GM12801 (cell line): ENCODE measurements at regions not wholly inside any gene's neighbourhood (a gene's known extent, or its start where the extent isn't known, plus 50 kb on each side); places are given as distances from the start of the nearest gene placed in this dataset.

Experiments
- TF ChIP-seq, protein P1 (sequence below): IDR thresholded peaks from one replicate; pipeline ENCODE4 v1.5.1; 2011; ENCODE audit warnings: control low read depth; ENCODE audit not compliant: insufficient read length; ENCODE audit errors: extremely low read depth

GRCh38 chr20:52654567-52654966, 317.6 kb upstream of the TSHZ2 start:
- TF ChIP-seq, protein P1, sequence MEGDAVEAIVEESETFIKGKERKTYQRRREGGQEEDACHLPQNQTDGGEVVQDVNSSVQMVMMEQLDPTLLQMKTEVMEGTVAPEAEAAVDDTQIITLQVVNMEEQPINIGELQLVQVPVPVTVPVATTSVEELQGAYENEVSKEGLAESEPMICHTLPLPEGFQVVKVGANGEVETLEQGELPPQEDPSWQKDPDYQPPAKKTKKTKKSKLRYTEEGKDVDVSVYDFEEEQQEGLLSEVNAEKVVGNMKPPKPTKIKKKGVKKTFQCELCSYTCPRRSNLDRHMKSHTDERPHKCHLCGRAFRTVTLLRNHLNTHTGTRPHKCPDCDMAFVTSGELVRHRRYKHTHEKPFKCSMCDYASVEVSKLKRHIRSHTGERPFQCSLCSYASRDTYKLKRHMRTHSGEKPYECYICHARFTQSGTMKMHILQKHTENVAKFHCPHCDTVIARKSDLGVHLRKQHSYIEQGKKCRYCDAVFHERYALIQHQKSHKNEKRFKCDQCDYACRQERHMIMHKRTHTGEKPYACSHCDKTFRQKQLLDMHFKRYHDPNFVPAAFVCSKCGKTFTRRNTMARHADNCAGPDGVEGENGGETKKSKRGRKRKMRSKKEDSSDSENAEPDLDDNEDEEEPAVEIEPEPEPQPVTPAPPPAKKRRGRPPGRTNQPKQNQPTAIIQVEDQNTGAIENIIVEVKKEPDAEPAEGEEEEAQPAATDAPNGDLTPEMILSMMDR: no peak

GRCh38 chr20:52652271-52652670, 319.9 kb upstream of the TSHZ2 start:
- TF ChIP-seq, protein P1: no peak

GRCh38 chr20:52649727-52650126, 322.4 kb upstream of the TSHZ2 start:
- TF ChIP-seq, protein P1: no peak

DNA sequence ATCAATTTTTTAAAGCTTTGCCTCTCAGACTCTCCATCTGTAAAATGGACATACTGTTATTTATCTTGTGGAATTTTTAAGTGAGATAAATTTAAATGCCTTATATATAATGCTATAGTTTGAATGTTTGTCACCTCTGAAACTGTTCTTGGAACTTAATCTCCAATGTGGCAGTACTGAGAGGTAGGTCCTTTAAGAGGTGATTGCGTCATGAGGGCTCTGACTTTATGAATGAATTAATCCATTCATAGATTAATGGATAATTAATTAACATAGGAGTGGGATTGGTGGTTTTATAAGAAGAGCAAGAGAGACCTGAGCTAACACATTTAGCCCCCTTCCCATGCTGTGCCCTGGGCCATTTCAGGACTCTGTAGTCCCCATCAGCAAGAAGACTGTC, 326.3 kb upstream of the TSHZ2 start:
- TF ChIP-seq, protein P1: no peak

GRCh38 chr20:52643034-52643433, 329.1 kb upstream of the TSHZ2 start:
- TF ChIP-seq, protein P1: no peak

DNA sequence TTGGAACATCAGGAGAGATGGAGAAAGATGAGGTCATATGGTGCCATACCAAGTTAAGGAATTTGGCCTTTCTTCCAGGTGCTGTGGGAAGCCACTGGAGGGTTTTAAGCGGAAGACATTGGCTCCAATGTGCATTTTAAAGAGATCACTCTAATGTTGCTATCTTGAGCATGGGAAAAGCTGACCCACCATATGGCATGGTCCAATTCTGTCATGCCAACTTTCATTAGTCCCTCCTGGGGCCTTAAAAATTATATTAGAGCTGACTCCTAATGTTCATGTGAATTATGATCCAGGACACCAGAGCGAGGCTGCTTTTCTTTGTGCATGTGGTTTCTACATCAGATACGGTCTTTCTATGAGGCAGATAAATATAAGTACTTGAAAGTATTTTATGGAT, 335.0 kb upstream of the TSHZ2 start:
- TF ChIP-seq, protein P1: no peak

GRCh38 chr20:52631469-52631868, 340.7 kb upstream of the TSHZ2 start:
- TF ChIP-seq, protein P1: no peak

DNA sequence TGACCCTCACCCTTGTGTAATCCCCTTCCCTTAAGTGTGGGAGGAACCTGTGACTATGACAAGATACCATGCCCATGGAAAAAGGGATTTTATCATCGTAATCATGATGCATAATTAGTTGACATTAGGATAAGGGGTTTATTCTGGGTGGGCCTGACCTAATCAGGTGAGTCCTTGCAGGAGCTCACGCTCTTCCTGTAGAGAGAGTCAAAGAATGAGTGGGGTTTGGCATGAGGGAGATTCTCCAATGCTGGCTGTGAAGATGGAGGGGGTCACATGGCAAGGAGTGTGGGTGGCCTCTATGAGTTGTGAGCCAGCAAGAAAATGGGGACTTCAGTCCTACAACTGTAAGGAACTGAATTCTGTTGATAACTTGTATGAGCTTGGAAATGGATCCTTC, 342.0 kb upstream of the TSHZ2 start:
- TF ChIP-seq, protein P1: no peak
